ENCODE measurements at regions not wholly inside any gene's neighbourhood (a gene's known extent, or its start where the extent isn't known, plus 50 kb on each side); places are given as distances from the start of the nearest gene placed in this dataset.

GRCh38 chr6:54718541-54719023 lies 128.0 kb upstream of the FAM83B start:
- DNase-seq = peak; percentile 87

- DNase-seq = peak; percentile 89
Measured at GRCh38 chr6:54719131-54719530, 127.4 kb upstream of the FAM83B start.

DNA sequence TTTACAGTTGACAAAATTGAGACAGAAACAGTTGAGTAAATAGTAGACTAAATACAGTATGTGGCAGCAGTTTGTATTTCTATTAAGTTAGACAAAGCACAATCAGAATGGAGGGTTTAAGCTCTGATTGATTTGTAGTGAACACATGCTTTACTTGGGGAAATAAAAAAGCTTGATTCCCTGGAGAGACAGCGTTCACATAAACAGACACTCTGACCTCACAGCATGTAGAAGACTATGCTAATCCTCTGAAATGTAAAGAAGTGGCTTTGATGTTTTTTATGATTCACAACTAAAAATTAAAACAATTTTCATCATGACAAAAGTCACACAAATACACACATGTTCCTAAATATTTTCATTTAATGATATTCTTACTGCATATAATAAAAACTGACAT lies 126.9 kb upstream of the FAM83B start:
- peak; percentile 94 for DNase-seq

GRCh38 chr6:54722328-54722727 lies 124.2 kb upstream of the FAM83B start:
- no peak for DNase-seq

DNA sequence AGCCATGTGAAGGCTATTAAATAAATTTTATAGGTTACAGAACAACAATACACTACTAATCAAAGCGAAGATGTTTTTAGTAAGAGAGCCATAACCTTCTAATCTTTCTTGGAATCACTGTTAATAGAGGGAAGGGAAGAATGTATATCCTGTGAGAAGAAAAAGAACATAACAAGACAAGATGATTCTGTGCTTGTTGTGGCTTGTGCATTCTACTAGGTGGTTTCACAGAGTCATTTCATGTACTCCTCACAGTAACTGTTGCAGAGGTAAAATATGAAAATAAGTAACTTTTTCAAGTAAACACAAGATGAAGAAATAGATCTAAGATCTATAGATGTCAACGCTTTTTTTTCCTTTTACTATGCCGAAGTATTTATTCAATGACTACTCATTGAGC lies 116.9 kb upstream of the FAM83B start:
- no peak for DNase-seq

- DNase-seq = no peak
Measured at GRCh38 chr6:54730767-54731630, 115.6 kb upstream of the FAM83B start.

GRCh38 chr6:54737247-54737646 lies 109.3 kb upstream of the FAM83B start:
- peak; percentile 37 for DNase-seq

DNA sequence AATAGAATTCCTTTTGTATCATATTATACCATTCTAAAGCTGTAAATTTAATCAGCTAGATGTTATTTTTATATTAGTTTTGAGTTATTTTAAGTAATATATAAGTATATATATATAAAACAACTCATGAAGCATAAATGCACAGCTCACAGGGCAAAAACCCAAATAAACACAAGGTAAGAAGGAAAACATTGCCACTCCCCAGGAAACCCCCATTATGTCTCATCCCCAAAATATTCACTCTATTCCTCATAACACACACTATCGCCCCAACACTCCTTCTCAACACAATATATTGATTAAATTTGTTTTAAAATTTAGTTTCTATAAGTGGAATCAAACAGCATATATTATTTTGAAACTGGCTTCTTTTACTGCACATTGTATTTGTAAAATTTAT lies 98.6 kb upstream of the FAM83B start:
- no peak for DNase-seq

GRCh38 chr6:54754406-54754805 lies 92.2 kb upstream of the FAM83B start:
- no peak for DNase-seq

DNA sequence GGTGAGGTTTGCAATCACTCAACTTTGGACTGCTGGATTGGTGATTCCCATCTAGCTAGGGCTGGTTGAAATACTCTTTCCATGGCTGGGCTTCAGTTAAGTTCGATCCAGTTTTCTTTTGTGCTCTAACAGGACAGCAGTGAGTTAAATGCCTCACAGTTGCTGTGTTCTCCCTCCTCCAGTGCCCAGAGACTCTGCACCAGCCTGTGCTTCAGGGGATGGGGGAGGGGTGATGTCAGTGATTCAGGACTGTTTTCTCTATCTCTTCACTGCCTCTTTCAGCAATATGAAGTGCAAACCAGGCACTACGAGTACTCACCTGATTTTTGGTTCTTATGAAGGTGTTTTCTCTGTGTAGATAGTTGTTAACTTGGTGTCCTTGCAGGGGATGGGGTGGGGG lies 88.2 kb upstream of the FAM83B start:
- DNase-seq = no peak

GRCh38 chr6:54768494-54768893 lies 78.1 kb upstream of the FAM83B start:
- no peak for DNase-seq

DNA sequence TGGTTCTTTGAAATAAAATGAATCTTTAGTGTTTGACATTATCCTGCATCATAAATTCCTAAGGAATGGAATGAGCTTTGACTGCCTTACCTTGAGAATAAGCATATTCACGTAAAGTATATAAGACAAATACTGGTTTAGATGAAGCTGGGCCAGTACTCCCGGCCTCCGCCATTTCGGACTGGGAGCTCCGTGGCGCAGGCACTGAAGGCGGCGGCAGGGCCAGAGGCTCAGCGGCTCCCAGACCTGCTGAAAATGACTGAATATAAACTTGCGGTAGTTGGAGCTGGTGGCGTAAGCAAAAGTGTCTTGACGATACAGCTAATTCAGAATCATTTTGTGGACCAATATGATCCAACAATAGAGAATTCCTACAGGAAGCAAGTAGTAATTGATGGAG lies 76.2 kb upstream of the FAM83B start:
- no peak for DNase-seq

DNA sequence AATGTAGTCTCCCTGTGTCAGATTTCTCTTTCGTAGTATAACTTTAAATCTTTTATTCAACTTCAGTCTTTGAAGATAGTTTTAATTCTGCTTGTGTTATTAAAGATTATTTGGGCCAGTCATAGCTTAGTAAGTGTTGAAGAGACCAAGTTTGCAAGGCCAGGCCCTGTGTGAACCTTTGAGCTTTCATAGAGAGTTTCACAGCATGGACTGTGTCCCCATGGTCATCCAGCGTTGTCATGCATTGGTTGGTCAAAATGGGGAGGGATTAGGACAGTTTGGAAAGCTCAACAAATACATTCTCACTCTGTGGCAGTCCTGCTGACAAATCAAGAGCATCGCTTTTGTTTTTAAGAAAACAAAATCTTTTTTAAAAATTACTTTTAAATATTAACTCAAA lies 74.6 kb upstream of the FAM83B start:
- no peak for DNase-seq

DNA sequence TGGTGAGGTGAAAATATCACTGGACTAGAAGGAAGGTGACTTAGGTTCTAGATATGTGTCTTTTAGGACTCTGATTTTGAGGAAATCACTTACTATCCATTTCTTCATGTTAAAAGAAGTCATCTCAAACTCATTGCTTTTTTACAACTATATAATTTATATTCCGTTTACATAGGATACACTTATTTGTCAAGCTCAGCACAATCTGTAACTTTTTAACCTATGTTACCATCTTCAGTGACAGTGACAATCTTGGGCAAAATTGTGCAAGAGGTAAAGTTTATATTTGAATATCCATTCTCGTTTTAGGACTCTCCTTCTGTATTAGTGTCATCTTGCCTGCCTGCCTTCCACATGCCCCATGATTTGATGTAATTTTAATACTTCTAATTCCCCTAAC lies 74.0 kb upstream of the FAM83B start:
- no peak for DNase-seq

- DNase-seq = no peak
Measured at GRCh38 chr6:54775576-54775975, 71.0 kb upstream of the FAM83B start.

GRCh38 chr6:54776891-54777290 lies 69.7 kb upstream of the FAM83B start:
- DNase-seq = no peak

DNA sequence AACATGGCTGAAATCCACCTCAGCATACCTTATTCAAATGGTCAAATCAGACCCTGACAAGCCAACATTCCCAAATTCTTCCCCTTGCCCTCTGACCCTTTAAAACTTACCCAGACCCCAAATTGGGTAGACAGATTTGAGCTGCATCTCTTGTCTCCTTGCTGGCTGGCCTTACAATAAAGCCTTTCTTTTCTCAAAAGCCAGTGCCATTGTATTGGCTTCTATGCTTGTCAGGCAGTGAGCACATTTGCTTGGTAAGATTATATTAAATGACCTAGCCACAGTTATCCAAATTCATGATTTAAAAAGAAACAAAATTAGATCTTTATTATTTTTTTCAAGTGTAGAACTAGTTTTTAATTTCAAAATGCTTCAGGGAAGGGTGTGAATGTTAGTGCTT lies 67.8 kb upstream of the FAM83B start:
- DNase-seq = no peak

- DNase-seq = no peak
Measured at GRCh38 chr6:54784011-54784410, 62.6 kb upstream of the FAM83B start.

DNA sequence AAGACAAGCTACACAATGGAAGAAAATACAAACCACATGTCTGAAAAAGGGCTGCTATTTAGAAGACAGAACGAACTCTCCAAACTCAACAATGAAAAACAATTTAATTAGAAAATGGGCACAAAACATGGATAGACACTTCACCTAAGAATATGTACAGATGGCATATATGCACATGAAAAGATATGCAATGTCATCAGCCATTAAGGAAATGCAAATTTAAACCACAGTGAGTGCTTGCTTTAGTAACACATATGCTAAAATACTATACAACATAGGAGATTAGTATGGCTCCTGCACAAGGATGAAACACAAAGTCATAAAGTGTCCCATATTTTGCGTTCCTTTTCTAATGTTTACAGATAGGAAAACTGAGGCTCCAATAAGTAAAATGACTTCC lies 60.4 kb upstream of the FAM83B start:
- no peak for DNase-seq

DNA sequence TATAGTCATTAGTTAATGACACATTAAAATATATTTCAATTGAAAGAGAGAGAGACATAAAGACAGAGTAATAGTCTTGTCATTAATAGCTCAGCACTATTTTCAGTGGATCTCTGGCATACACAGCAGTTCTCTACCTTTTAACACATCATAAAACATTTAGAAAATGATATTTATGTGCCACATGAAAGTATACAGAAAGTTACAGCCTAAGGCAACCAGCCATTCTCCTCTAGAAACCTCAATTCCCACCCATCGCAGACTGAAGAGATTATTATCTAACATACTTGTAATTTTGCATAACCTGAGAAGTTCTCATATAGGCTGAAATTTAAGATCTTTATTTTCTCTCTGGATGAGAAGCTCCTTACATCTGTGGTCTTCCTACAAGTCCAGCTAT lies 58.7 kb upstream of the FAM83B start:
- no peak for DNase-seq

Measured in NCI-H82 (cell line).